Fibroblast of pulmonary artery (primary cell): ENCODE measurements at regions not wholly inside any gene's neighbourhood (a gene's known extent, or its start where the extent isn't known, plus 50 kb on each side); places are given as distances from the start of the nearest gene placed in this dataset.

Experiments used
- DNase-seq: peaks from one replicate; pipeline ENCODE4 v3.0.0-alpha.2; 2010; ENCODE audit warnings: low read depth
- H3K4me3 ChIP-seq: replicated peaks from 2 replicates; pipeline ENCODE4 v1.5.1; 2011; ENCODE audit warnings: low read depth, mild to moderate bottlenecking, control low read depth, low read length, moderate library complexity
- CTCF ChIP-seq: IDR thresholded peaks from 2 replicates; pipeline ENCODE4 v1.5.1; 2011; ENCODE audit warnings: mild to moderate bottlenecking, control low read depth, low read length, inconsistent platforms; ENCODE audit errors: missing control alignments

GRCh38 chr10:78277314-78278057 is 243.8 kb downstream of the RPS24 start:
- no peak for DNase-seq
- TF ChIP-seq CTCF = no peak

GRCh38 chr10:78278058-78278404 is 244.4 kb downstream of the RPS24 start:
- no peak for DNase-seq
- H3K4me3 ChIP-seq = no peak overlapping the region
- no peak for TF ChIP-seq CTCF

More at GRCh38 chr10:78277314-78278057, 243.8 kb downstream of the RPS24 start:
- no peak overlapping the region for H3K4me3 ChIP-seq

- no peak for DNase-seq
- TF ChIP-seq CTCF = no peak
Observed at GRCh38 chr10:78279756-78280155, 246.1 kb downstream of the RPS24 start.

GRCh38 chr10:78280604-78281003 is 246.9 kb downstream of the RPS24 start:
- DNase-seq = no peak
- TF ChIP-seq CTCF = no peak
- H3K4me3 ChIP-seq = no peak overlapping the region

More at GRCh38 chr10:78279756-78280155, 246.1 kb downstream of the RPS24 start:
- H3K4me3 ChIP-seq = no peak overlapping the region

GRCh38 chr10:78281627-78282026 is 248.0 kb downstream of the RPS24 start:
- DNase-seq = no peak
- TF ChIP-seq CTCF = no peak
- no peak overlapping the region for H3K4me3 ChIP-seq

GRCh38 chr10:78283069-78283682 is 249.5 kb downstream of the RPS24 start:
- TF ChIP-seq CTCF = no peak
- H3K4me3 ChIP-seq = no peak overlapping the region
- no peak for DNase-seq

GRCh38 chr10:78284381-78284780 is 250.7 kb downstream of the RPS24 start:
- TF ChIP-seq CTCF = no peak
- no peak overlapping the region for H3K4me3 ChIP-seq
- DNase-seq = no peak
